ENCODE measurements at regions not wholly inside any gene's neighbourhood (a gene's known extent, or its start where the extent isn't known, plus 50 kb on each side); places are given as distances from the start of the nearest gene placed in this dataset.

GRCh38 chr4:187065396-187065795 lies 341.7 kb upstream of the FAT1 start:
- no peak for DNase-seq (ENCODE audit: extremely low spot score)
- POLR2A ChIA-PET: no interaction called here
- CTCF ChIA-PET: no interaction called here
- TF ChIP-seq ELF4 (IDR thresholded peaks at IDR 0.05): no peak
- no peak for TF ChIP-seq SP1 (IDR thresholded peaks at IDR 0.05)
- no peak for TF ChIP-seq TARDBP (IDR thresholded peaks at IDR 0.05)
- TF ChIP-seq NFRKB (IDR thresholded peaks at IDR 0.05): no peak
- TF ChIP-seq PKNOX1 (IDR thresholded peaks at IDR 0.05): no peak
- no peak for TF ChIP-seq FOXK2 (IDR thresholded peaks at IDR 0.05)
- TF ChIP-seq CTBP1 (IDR thresholded peaks at IDR 0.05; ENCODE audit: borderline replicate concordance): no peak
- no peak for TF ChIP-seq L3MBTL2 (conservative IDR thresholded peaks at IDR 0.05)
- no peak for TF ChIP-seq BHLHE40 (IDR thresholded peaks at IDR 0.05; ENCODE audit: borderline replicate concordance)
- no peak for TF ChIP-seq HDGF (IDR thresholded peaks at IDR 0.05; ENCODE audit: borderline replicate concordance)
- no peak for TF ChIP-seq FOXM1 (IDR thresholded peaks at IDR 0.05; ENCODE audit: borderline replicate concordance)
- no peak for TF ChIP-seq LEF1 (IDR thresholded peaks at IDR 0.05; ENCODE audit: borderline replicate concordance)
- TF ChIP-seq SUZ12 (IDR thresholded peaks at IDR 0.05): no peak
- TF ChIP-seq ARNT (IDR thresholded peaks at IDR 0.05): no peak
- TF ChIP-seq ZNF384 (IDR thresholded peaks at IDR 0.05): no peak
- no peak for TF ChIP-seq FOXA1 (IDR thresholded peaks at IDR 0.05)

GRCh38 chr4:187065806-187066205 lies 342.1 kb upstream of the FAT1 start:
- no peak for DNase-seq (ENCODE audit: extremely low spot score)
- TF ChIP-seq TARDBP (IDR thresholded peaks at IDR 0.05): no peak
- no peak for TF ChIP-seq FOXK2 (IDR thresholded peaks at IDR 0.05)
- TF ChIP-seq L3MBTL2 (conservative IDR thresholded peaks at IDR 0.05): no peak
- no peak for TF ChIP-seq NFRKB (IDR thresholded peaks at IDR 0.05)
- no peak for TF ChIP-seq LEF1 (IDR thresholded peaks at IDR 0.05; ENCODE audit: borderline replicate concordance)
- TF ChIP-seq ZNF384 (IDR thresholded peaks at IDR 0.05): no peak
- TF ChIP-seq SP1 (IDR thresholded peaks at IDR 0.05): no peak
- TF ChIP-seq FOXA1 (IDR thresholded peaks at IDR 0.05): no peak
- no peak for TF ChIP-seq FOXM1 (IDR thresholded peaks at IDR 0.05; ENCODE audit: borderline replicate concordance)
- no peak for TF ChIP-seq PKNOX1 (IDR thresholded peaks at IDR 0.05)
- no peak for TF ChIP-seq CTBP1 (IDR thresholded peaks at IDR 0.05; ENCODE audit: borderline replicate concordance)
- no peak for TF ChIP-seq HDGF (IDR thresholded peaks at IDR 0.05; ENCODE audit: borderline replicate concordance)
- TF ChIP-seq ARNT (IDR thresholded peaks at IDR 0.05): no peak
- no peak for TF ChIP-seq SUZ12 (IDR thresholded peaks at IDR 0.05)
- no peak for TF ChIP-seq ELF4 (IDR thresholded peaks at IDR 0.05)
- TF ChIP-seq BHLHE40 (IDR thresholded peaks at IDR 0.05; ENCODE audit: borderline replicate concordance): no peak
- CTCF ChIA-PET: no interaction called here
- POLR2A ChIA-PET: no interaction called here

- TF ChIP-seq SP1 (IDR thresholded peaks at IDR 0.05): no peak
- TF ChIP-seq ZNF384 (IDR thresholded peaks at IDR 0.05): no peak
- TF ChIP-seq FOXK2 (IDR thresholded peaks at IDR 0.05): no peak
- TF ChIP-seq ELF4 (IDR thresholded peaks at IDR 0.05): no peak
- no peak for TF ChIP-seq FOXM1 (IDR thresholded peaks at IDR 0.05; ENCODE audit: borderline replicate concordance)
- TF ChIP-seq BHLHE40 (IDR thresholded peaks at IDR 0.05; ENCODE audit: borderline replicate concordance): no peak
- no peak for TF ChIP-seq NFRKB (IDR thresholded peaks at IDR 0.05)
- TF ChIP-seq L3MBTL2 (conservative IDR thresholded peaks at IDR 0.05): no peak
- TF ChIP-seq CTBP1 (IDR thresholded peaks at IDR 0.05; ENCODE audit: borderline replicate concordance): no peak
- no peak for TF ChIP-seq TARDBP (IDR thresholded peaks at IDR 0.05)
- TF ChIP-seq HDGF (IDR thresholded peaks at IDR 0.05; ENCODE audit: borderline replicate concordance): no peak
- TF ChIP-seq ARNT (IDR thresholded peaks at IDR 0.05): no peak
- TF ChIP-seq SUZ12 (IDR thresholded peaks at IDR 0.05): no peak
- no peak for TF ChIP-seq PKNOX1 (IDR thresholded peaks at IDR 0.05)
- no peak for TF ChIP-seq FOXA1 (IDR thresholded peaks at IDR 0.05)
- TF ChIP-seq LEF1 (IDR thresholded peaks at IDR 0.05; ENCODE audit: borderline replicate concordance): no peak
- ChIA-PET CTCF (no interaction called here), POLR2A (no interaction called here)
- DNase-seq (ENCODE audit: extremely low spot score): no peak
These were observed 345.7 kb upstream of the FAT1 start for GRCh38 chr4:187069398-187069797.

GRCh38 chr4:187070158-187070557 lies 346.5 kb upstream of the FAT1 start:
- ChIA-PET POLR2A (no interaction called here), CTCF (interaction anchor here (0.6 kb wide), 1 partner anchor 97 kb away, joined by 3 read pairs; no protein-coding TSS in a partner anchor)
- no peak for DNase-seq (ENCODE audit: extremely low spot score)
- TF ChIP-seq NFRKB (IDR thresholded peaks at IDR 0.05) (no peak), ZNF384 (IDR thresholded peaks at IDR 0.05) (no peak), FOXA1 (IDR thresholded peaks at IDR 0.05) (no peak)

- CTCF ChIA-PET: interaction anchor here (0.6 kb wide), 1 partner anchor 96 kb away, joined by 3 read pairs; no protein-coding TSS in a partner anchor
- DNase-seq (ENCODE audit: extremely low spot score): no peak
- no peak for TF ChIP-seq FOXK2 (IDR thresholded peaks at IDR 0.05)
- no peak for TF ChIP-seq HDGF (IDR thresholded peaks at IDR 0.05; ENCODE audit: borderline replicate concordance)
- TF ChIP-seq ARNT (IDR thresholded peaks at IDR 0.05): no peak
- TF ChIP-seq FOXA1 (IDR thresholded peaks at IDR 0.05): no peak
- TF ChIP-seq BHLHE40 (IDR thresholded peaks at IDR 0.05; ENCODE audit: borderline replicate concordance): no peak
- TF ChIP-seq LEF1 (IDR thresholded peaks at IDR 0.05; ENCODE audit: borderline replicate concordance): no peak
- TF ChIP-seq TARDBP (IDR thresholded peaks at IDR 0.05): no peak
- no peak for TF ChIP-seq CTBP1 (IDR thresholded peaks at IDR 0.05; ENCODE audit: borderline replicate concordance)
- POLR2A ChIA-PET: no interaction called here
These were observed 347.1 kb upstream of the FAT1 start for GRCh38 chr4:187070740-187071139.

GRCh38 chr4:187071946-187072600 lies 348.4 kb upstream of the FAT1 start:
- TF ChIP-seq PKNOX1 (IDR thresholded peaks at IDR 0.05) (no peak), ELF4 (IDR thresholded peaks at IDR 0.05) (no peak), LEF1 (IDR thresholded peaks at IDR 0.05; ENCODE audit: borderline replicate concordance) (no peak)

More at GRCh38 chr4:187071946-187072600, 348.4 kb upstream of the FAT1 start:
- ChIA-PET CTCF (no interaction called here), POLR2A (no interaction called here)
- DNase-seq (ENCODE audit: extremely low spot score): no peak
